ENCODE measurements at regions not wholly inside any gene's neighbourhood (a gene's known extent, or its start where the extent isn't known, plus 50 kb on each side); places are given as distances from the start of the nearest gene placed in this dataset.

DNA sequence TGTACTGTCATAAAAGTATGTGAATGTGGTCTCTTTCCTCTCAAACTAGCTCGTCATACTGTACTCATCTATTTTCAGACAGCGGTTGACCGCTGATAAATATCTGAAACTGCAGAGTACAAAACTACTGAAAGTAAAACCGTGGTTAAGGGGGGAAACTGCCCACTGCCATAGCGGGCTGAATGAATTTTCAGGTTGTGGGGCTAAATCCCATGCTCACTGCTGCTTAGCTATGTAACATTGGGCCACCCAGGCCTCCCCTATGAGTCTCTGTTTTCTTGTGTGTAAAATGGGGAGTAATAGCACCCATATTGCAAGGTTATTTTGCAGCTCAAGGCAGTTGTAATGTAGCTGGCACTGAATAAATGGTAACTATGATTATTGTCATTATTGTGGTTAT is 82.3 kb downstream of the MSX2 start:
- TF ChIP-seq POLR2A (IDR thresholded peaks at IDR 0.05) (no peak), POLR2AphosphoS5 (IDR thresholded peaks at IDR 0.05) (no peak), CTCF (IDR thresholded peaks at IDR 0.05) (no peak), EP300 (IDR thresholded peaks at IDR 0.05) (no peak)
